ENCODE measurements at regions not wholly inside any gene's neighbourhood (a gene's known extent, or its start where the extent isn't known, plus 50 kb on each side); places are given as distances from the start of the nearest gene placed in this dataset.

GRCh38 chr9:27990524-27990923, 417.2 kb upstream of the C9orf72 start:
- Histone ChIP-seq H3K36me3 (ENCODE audit: insufficient read depth, low read length) (no peaks in the 10 kb centered on the region), H4K20me1 (ENCODE audit: insufficient read depth, low read length, poor library complexity, severe bottlenecking) (no peaks in the 10 kb centered on the region), H2AFZ (ENCODE audit: low read length) (no peak overlapping the region), H3K79me2 (ENCODE audit: insufficient read depth, low read length) (no peaks in the 10 kb centered on the region), H3K9ac (ENCODE audit: low read depth, low read length, poor library complexity, severe bottlenecking) (no peak overlapping the region), H3K4me2 (ENCODE audit: low read depth, low read length, poor library complexity, severe bottlenecking) (no peak overlapping the region), H3K4me3 (ENCODE audit: low read length, poor library complexity, severe bottlenecking) (no peak overlapping the region), H3K27me3 (ENCODE audit: insufficient read depth, low read length, poor library complexity, severe bottlenecking) (no peaks in the 10 kb centered on the region), H3F3A (ENCODE audit: low read depth) (no peaks in the 10 kb centered on the region), H3K9me2 (replicated peaks; ENCODE audit: low read depth, low read length) (no peaks in the 10 kb centered on the region), H3K4me1 (ENCODE audit: insufficient read depth, low read length, poor library complexity, severe bottlenecking) (no peaks in the 10 kb centered on the region), H3K9me3 (ENCODE audit: insufficient read depth, low read depth, low read length) (no peaks in the 10 kb centered on the region)
- no peak for TF ChIP-seq EZH2phosphoT487 (IDR thresholded peaks at IDR 0.05; ENCODE audit: borderline replicate concordance)
- TF ChIP-seq, protein P1, sequence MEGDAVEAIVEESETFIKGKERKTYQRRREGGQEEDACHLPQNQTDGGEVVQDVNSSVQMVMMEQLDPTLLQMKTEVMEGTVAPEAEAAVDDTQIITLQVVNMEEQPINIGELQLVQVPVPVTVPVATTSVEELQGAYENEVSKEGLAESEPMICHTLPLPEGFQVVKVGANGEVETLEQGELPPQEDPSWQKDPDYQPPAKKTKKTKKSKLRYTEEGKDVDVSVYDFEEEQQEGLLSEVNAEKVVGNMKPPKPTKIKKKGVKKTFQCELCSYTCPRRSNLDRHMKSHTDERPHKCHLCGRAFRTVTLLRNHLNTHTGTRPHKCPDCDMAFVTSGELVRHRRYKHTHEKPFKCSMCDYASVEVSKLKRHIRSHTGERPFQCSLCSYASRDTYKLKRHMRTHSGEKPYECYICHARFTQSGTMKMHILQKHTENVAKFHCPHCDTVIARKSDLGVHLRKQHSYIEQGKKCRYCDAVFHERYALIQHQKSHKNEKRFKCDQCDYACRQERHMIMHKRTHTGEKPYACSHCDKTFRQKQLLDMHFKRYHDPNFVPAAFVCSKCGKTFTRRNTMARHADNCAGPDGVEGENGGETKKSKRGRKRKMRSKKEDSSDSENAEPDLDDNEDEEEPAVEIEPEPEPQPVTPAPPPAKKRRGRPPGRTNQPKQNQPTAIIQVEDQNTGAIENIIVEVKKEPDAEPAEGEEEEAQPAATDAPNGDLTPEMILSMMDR (conservative IDR thresholded peaks at IDR 0.05; ENCODE audit: low read length), result no peak

DNA sequence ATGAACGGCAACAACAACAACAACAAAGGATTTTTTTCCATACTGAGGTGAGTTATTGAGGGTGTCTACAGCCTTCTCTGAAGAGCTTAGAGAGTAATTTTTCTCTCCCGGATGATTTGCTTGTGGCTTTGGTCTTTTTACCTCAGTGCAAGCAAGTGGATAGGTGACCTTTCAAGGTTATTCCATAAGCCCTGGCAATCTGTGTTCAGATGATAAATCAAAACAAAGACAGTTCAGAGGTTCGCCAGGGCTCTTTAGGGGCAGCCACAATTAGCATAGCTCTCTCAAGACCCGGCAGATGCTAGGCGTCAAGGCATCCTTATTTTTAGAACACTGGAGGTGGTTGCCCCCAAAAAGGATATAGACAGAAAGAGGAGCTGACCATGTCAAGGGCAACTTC, 417.9 kb upstream of the C9orf72 start:
- H3K9me3 ChIP-seq (ENCODE audit: insufficient read depth, low read depth, low read length), result no peaks in the 10 kb centered on the region
- H4K20me1 ChIP-seq (ENCODE audit: insufficient read depth, low read length, poor library complexity, severe bottlenecking), result no peaks in the 10 kb centered on the region
- no peak overlapping the region for H3K9ac ChIP-seq (ENCODE audit: low read depth, low read length, poor library complexity, severe bottlenecking)
- H3F3A ChIP-seq (ENCODE audit: low read depth), result no peaks in the 10 kb centered on the region
- H3K4me2 ChIP-seq (ENCODE audit: low read depth, low read length, poor library complexity, severe bottlenecking), result no peak overlapping the region
- no peaks in the 10 kb centered on the region for H3K79me2 ChIP-seq (ENCODE audit: insufficient read depth, low read length)
- H3K27me3 ChIP-seq (ENCODE audit: insufficient read depth, low read length, poor library complexity, severe bottlenecking), result no peaks in the 10 kb centered on the region
- no peaks in the 10 kb centered on the region for H3K4me1 ChIP-seq (ENCODE audit: insufficient read depth, low read length, poor library complexity, severe bottlenecking)
- TF ChIP-seq EZH2phosphoT487 (IDR thresholded peaks at IDR 0.05; ENCODE audit: borderline replicate concordance), result no peak
- TF ChIP-seq, protein P1 (conservative IDR thresholded peaks at IDR 0.05; ENCODE audit: low read length), result no peak
- no peak overlapping the region for H2AFZ ChIP-seq (ENCODE audit: low read length)
- H3K36me3 ChIP-seq (ENCODE audit: insufficient read depth, low read length), result no peaks in the 10 kb centered on the region
- no peaks in the 10 kb centered on the region for H3K9me2 ChIP-seq (replicated peaks; ENCODE audit: low read depth, low read length)
- H3K4me3 ChIP-seq (ENCODE audit: low read length, poor library complexity, severe bottlenecking), result no peak overlapping the region

DNA sequence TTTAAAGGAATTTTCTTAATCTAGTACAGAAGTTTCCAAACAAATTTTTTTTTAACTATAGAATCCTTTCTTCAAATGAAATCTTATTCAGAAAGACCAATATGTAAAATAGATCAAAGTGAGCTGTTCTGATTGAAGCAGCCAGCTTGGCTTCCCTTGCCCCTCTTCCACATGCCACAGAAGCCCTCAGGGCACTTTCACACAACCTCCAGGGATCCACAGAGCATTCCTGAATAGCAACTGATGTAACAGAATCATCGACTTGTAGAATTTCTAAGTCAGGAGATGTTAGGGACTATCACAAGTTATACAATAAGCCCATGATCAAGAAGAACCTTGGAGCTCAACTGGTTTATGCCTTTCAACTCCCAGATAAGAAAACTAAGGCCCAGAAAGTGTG, 427.8 kb upstream of the C9orf72 start:
- Histone ChIP-seq H3K79me2 (ENCODE audit: insufficient read depth, low read length) (no peaks in the 10 kb centered on the region), H3K4me2 (ENCODE audit: low read depth, low read length, poor library complexity, severe bottlenecking) (no peak overlapping the region), H3K27me3 (ENCODE audit: insufficient read depth, low read length, poor library complexity, severe bottlenecking) (no peaks in the 10 kb centered on the region), H3K36me3 (ENCODE audit: insufficient read depth, low read length) (no peaks in the 10 kb centered on the region), H3K9me2 (replicated peaks; ENCODE audit: low read depth, low read length) (0 out of 2 replicates have a peak, but pooled peaks cover 3% of the 10 kb centered on the region), H3F3A (ENCODE audit: low read depth) (no peaks in the 10 kb centered on the region), H3K4me1 (ENCODE audit: insufficient read depth, low read length, poor library complexity, severe bottlenecking) (no peaks in the 10 kb centered on the region), H2AFZ (ENCODE audit: low read length) (no peak overlapping the region), H4K20me1 (ENCODE audit: insufficient read depth, low read length, poor library complexity, severe bottlenecking) (no peaks in the 10 kb centered on the region), H3K4me3 (ENCODE audit: low read length, poor library complexity, severe bottlenecking) (no peak overlapping the region), H3K9me3 (ENCODE audit: insufficient read depth, low read depth, low read length) (no peaks in the 10 kb centered on the region), H3K9ac (ENCODE audit: low read depth, low read length, poor library complexity, severe bottlenecking) (no peak overlapping the region)
- TF ChIP-seq EZH2phosphoT487 (IDR thresholded peaks at IDR 0.05; ENCODE audit: borderline replicate concordance), result no peak
- TF ChIP-seq, protein P1 (conservative IDR thresholded peaks at IDR 0.05; ENCODE audit: low read length), result no peak

Data from Loucy (cell line).